ENCODE measurements at regions not wholly inside any gene's neighbourhood (a gene's known extent, or its start where the extent isn't known, plus 50 kb on each side); places are given as distances from the start of the nearest gene placed in this dataset.

DNA sequence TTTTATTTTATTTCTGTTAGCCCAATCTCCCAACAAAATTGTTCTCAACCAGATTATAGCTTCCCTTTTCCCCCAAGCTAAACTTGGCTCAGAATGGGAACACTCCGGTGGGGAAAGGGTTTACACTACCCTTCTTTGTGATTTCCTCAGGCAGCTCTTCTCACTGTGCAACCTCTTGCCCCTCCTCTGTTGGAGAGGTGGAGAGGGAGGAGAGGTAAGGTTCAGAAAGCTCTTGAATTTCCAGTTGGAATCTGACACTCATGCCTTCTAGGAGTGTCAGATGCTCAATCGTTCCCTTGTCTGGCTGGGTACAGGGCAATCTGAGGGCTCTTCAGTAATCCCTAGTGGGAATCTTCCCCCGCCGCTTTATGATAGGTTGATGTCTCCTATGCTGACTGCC, 486.1 kb upstream of the KLF12 start:
- H3K27me3 ChIP-seq (replicated peaks; ENCODE audit: insufficient read depth, low read depth, low read length, poor library complexity): no peaks in the 10 kb centered on the region
- no peak for TF ChIP-seq EZH2 (IDR thresholded peaks at IDR 0.05; ENCODE audit: borderline replicate concordance, low read depth, low read length, poor library complexity, severe bottlenecking)
- TF ChIP-seq, protein P1, sequence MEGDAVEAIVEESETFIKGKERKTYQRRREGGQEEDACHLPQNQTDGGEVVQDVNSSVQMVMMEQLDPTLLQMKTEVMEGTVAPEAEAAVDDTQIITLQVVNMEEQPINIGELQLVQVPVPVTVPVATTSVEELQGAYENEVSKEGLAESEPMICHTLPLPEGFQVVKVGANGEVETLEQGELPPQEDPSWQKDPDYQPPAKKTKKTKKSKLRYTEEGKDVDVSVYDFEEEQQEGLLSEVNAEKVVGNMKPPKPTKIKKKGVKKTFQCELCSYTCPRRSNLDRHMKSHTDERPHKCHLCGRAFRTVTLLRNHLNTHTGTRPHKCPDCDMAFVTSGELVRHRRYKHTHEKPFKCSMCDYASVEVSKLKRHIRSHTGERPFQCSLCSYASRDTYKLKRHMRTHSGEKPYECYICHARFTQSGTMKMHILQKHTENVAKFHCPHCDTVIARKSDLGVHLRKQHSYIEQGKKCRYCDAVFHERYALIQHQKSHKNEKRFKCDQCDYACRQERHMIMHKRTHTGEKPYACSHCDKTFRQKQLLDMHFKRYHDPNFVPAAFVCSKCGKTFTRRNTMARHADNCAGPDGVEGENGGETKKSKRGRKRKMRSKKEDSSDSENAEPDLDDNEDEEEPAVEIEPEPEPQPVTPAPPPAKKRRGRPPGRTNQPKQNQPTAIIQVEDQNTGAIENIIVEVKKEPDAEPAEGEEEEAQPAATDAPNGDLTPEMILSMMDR (conservative IDR thresholded peaks at IDR 0.05; ENCODE audit: low read depth, low read length): no peak
- POLR2A ChIA-PET (ENCODE audit: low non-redundant PET): no interaction called here
- no peaks in the 10 kb centered on the region for H3K9me3 ChIP-seq (ENCODE audit: low read depth, low read length, poor library complexity, severe bottlenecking)
- no TSS peak for BruUV-seq (replicated peaks)
- intact Hi-C loops (cut with micrococcal nuclease; ENCODE audit: unreplicated experiment): no loop called here
- no peak overlapping the region for H3K4me3 ChIP-seq (ENCODE audit: low read depth, low read length, poor library complexity, severe bottlenecking)
- no peaks in the 10 kb centered on the region for H3K4me1 ChIP-seq (ENCODE audit: insufficient read depth, low read length, poor library complexity, severe bottlenecking)
- no peak overlapping the region for H3K27ac ChIP-seq (ENCODE audit: low read depth, low read length, poor library complexity, severe bottlenecking)
- DNase-seq (ENCODE audit: low spot score): no peak
- H3K36me3 ChIP-seq (ENCODE audit: insufficient read depth, low read length, poor library complexity, severe bottlenecking): no peaks in the 10 kb centered on the region
- CTCF ChIA-PET: no interaction called here

DNA sequence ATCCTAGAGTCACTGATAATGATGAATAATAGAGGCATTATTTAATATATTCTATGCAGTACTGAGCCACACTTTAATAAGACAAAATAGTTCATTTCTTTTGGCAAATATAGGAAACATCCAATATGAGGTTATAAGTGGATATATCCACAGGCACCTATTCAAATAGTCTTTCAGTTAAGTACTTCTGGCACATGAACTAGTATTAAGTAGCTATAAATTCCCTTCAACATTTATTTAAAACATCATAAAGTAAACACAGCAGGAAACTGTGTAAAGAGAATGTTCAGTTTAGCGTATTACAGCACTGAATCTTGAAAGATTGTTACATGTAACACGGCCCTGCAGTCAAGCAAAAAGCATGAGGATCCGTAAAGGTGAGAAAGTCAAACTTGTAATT, 463.3 kb upstream of the KLF12 start:
- H3K9me3 ChIP-seq (ENCODE audit: low read depth, low read length, poor library complexity, severe bottlenecking): no peaks in the 10 kb centered on the region
- no peaks in the 10 kb centered on the region for H3K36me3 ChIP-seq (ENCODE audit: insufficient read depth, low read length, poor library complexity, severe bottlenecking)
- no peak for TF ChIP-seq EZH2 (IDR thresholded peaks at IDR 0.05; ENCODE audit: borderline replicate concordance, low read depth, low read length, poor library complexity, severe bottlenecking)
- TF ChIP-seq, protein P1 (conservative IDR thresholded peaks at IDR 0.05; ENCODE audit: low read depth, low read length): no peak
- no peak for DNase-seq (ENCODE audit: low spot score)
- BruUV-seq (replicated peaks): no TSS peak
- H3K27me3 ChIP-seq (replicated peaks; ENCODE audit: insufficient read depth, low read depth, low read length, poor library complexity): no peaks in the 10 kb centered on the region
- H3K27ac ChIP-seq (ENCODE audit: low read depth, low read length, poor library complexity, severe bottlenecking): no peak overlapping the region
- intact Hi-C loops (cut with micrococcal nuclease; ENCODE audit: unreplicated experiment): no loop called here
- H3K4me1 ChIP-seq (ENCODE audit: insufficient read depth, low read length, poor library complexity, severe bottlenecking): no peaks in the 10 kb centered on the region
- no peak overlapping the region for H3K4me3 ChIP-seq (ENCODE audit: low read depth, low read length, poor library complexity, severe bottlenecking)
- ChIA-PET POLR2A (ENCODE audit: low non-redundant PET) (no interaction called here), CTCF (no interaction called here)

- no TSS peak for BruUV-seq (replicated peaks)
- Histone ChIP-seq H3K27me3 (replicated peaks; ENCODE audit: insufficient read depth, low read depth, low read length, poor library complexity) (no peaks in the 10 kb centered on the region), H3K27ac (ENCODE audit: low read depth, low read length, poor library complexity, severe bottlenecking) (no peak overlapping the region), H3K36me3 (ENCODE audit: insufficient read depth, low read length, poor library complexity, severe bottlenecking) (no peaks in the 10 kb centered on the region), H3K4me1 (ENCODE audit: insufficient read depth, low read length, poor library complexity, severe bottlenecking) (no peaks in the 10 kb centered on the region), H3K4me3 (ENCODE audit: low read depth, low read length, poor library complexity, severe bottlenecking) (no peak overlapping the region), H3K9me3 (ENCODE audit: low read depth, low read length, poor library complexity, severe bottlenecking) (no peaks in the 10 kb centered on the region)
- ChIA-PET CTCF (no interaction called here), POLR2A (ENCODE audit: low non-redundant PET) (no interaction called here)
- no peak for DNase-seq (ENCODE audit: low spot score)
- TF ChIP-seq, protein P1 (conservative IDR thresholded peaks at IDR 0.05; ENCODE audit: low read depth, low read length): no peak
- no peak for TF ChIP-seq EZH2 (IDR thresholded peaks at IDR 0.05; ENCODE audit: borderline replicate concordance, low read depth, low read length, poor library complexity, severe bottlenecking)
- intact Hi-C loops (cut with micrococcal nuclease; ENCODE audit: unreplicated experiment): no loop called here
Measured at GRCh38 chr13:74596691-74597090, 462.5 kb upstream of the KLF12 start.
